Glutamatergic neuron (in vitro differentiated cells): ENCODE measurements at regions not wholly inside any gene's neighbourhood (a gene's known extent, or its start where the extent isn't known, plus 50 kb on each side); places are given as distances from the start of the nearest gene placed in this dataset.

Experiments used
- DNase-seq: peaks from one replicate; pipeline ENCODE4 v3.0.0; 2022
- H3K27ac Mint-ChIP-seq: one replicate; pipeline ENCODE4 v1.8.0; 2020; ENCODE audit warnings: mild to moderate bottlenecking, mixed read lengths, inconsistent platforms; ENCODE audit not compliant: unreplicated experiment
- H3K27me3 Mint-ChIP-seq: one replicate; pipeline ENCODE4 v1.8.0; 2020; ENCODE audit warnings: mild to moderate bottlenecking, moderate library complexity, mixed read lengths, inconsistent platforms; ENCODE audit not compliant: unreplicated experiment
- H3K36me3 Mint-ChIP-seq: one replicate; pipeline ENCODE4 v1.8.0; 2020; ENCODE audit warnings: mild to moderate bottlenecking, mixed read lengths, inconsistent platforms; ENCODE audit not compliant: unreplicated experiment
- H3K4me1 Mint-ChIP-seq: one replicate; pipeline ENCODE4 v1.8.0; 2020; ENCODE audit warnings: mild to moderate bottlenecking, low read depth, mixed read lengths, inconsistent platforms; ENCODE audit not compliant: unreplicated experiment
- H3K4me3 Mint-ChIP-seq: one replicate; pipeline ENCODE4 v1.8.0; 2020; ENCODE audit warnings: mild to moderate bottlenecking, mixed read lengths, inconsistent platforms; ENCODE audit not compliant: unreplicated experiment
- H3K9me3 Mint-ChIP-seq: one replicate; pipeline ENCODE4 v1.8.0; 2020; ENCODE audit warnings: mild to moderate bottlenecking, moderate library complexity, mixed read lengths, inconsistent platforms; ENCODE audit not compliant: unreplicated experiment
- CTCF ChIP-seq: fragments of 200-600 bp; sonication (generic); IDR thresholded peaks from one replicate; pipeline ENCODE4 v1.5.0; 2021; ENCODE audit not compliant: partially characterized antibody, unreplicated experiment

DNA sequence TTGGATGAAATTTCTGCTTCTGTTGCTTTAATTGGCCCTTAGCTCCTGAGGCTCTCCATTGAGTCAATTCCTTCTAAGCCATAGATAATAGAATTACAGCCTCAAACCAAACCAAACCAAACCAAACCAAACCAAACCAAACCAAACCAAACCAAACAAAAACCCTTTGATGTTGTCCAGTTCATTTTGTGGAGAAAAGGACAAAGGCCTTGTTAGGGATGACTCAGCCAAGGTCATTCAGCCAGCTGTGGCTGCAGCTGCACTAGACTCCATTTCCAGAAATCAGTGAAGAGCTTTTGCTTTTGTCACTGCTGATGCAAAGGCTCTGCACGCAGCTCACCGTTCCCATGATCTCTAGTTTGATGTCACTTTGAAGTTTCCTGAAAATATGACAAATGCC lies 82.2 kb upstream of the RMST start:
- H3K36me3 Mint-ChIP-seq: peaks cover 5% of the 10 kb centered on the region

DNA sequence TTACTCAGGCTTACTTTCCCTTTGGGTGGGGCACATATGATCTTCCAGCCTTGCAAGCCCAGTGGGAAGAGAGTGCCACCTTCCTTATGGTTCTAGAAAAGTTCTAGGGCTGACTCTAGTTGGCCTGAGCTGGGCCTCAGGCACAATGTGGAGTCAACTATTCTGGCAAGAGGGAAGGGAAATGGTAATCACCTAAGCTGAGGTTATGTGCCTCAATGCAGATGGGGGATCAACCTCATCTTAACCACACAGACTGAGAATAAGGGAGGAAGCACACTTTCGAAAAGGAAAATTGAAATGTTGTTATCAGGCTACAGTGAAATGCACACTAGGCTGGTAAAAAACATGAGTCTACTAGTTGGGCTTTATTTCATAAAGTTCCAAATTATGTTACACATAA lies 77.5 kb upstream of the RMST start:
- Mint-ChIP-seq H3K4me1 (no peaks in the 10 kb centered on the region), H3K27ac (no peak overlapping the region), H3K4me3 (no peak overlapping the region), H3K36me3 (peaks cover 5% of the 10 kb centered on the region), H3K9me3 (no peaks in the 10 kb centered on the region), H3K27me3 (no peaks in the 10 kb centered on the region)
- no peak for DNase-seq
- no peak for TF ChIP-seq CTCF

More for the DNA sequence above, 82.2 kb upstream of the RMST start:
- Mint-ChIP-seq H3K4me1 (no peaks in the 10 kb centered on the region), H3K4me3 (no peak overlapping the region), H3K9me3 (no peaks in the 10 kb centered on the region), H3K27me3 (no peaks in the 10 kb centered on the region), H3K27ac (no peak overlapping the region)
- no peak for TF ChIP-seq CTCF
- no peak for DNase-seq

GRCh38 chr12:97386133-97386581 lies 76.4 kb upstream of the RMST start:
- DNase-seq: no peak

DNA sequence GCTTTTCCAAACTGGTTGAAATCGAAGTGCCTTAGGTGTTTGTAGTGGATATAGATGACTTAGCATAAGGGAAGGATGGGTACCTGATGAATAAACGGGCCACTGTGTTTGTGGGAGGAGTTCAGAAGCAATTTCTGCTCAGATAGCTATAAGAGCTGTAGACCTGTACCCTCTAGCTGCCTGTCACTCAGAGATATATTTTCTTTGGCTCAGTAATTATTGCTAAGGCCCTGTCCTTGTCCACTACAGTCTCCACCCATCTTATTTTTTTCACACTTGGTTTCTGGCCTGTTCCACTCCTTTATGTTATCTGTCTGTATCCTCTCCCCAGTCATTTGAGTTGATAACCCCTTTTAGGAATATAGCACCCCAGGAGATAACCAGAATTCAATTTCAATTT lies 74.8 kb upstream of the RMST start:
- no peaks in the 10 kb centered on the region for H3K4me1 Mint-ChIP-seq
- no peak for TF ChIP-seq CTCF
- no peak for DNase-seq
- H3K27me3 Mint-ChIP-seq: no peaks in the 10 kb centered on the region
- peaks cover under 1% of the 10 kb centered on the region for H3K36me3 Mint-ChIP-seq
- no peak overlapping the region for H3K27ac Mint-ChIP-seq
- H3K9me3 Mint-ChIP-seq: no peaks in the 10 kb centered on the region
- no peak overlapping the region for H3K4me3 Mint-ChIP-seq

More at GRCh38 chr12:97386133-97386581, 76.4 kb upstream of the RMST start:
- H3K27me3 Mint-ChIP-seq: no peaks in the 10 kb centered on the region
- peaks cover 5% of the 10 kb centered on the region for H3K36me3 Mint-ChIP-seq
- no peaks in the 10 kb centered on the region for H3K9me3 Mint-ChIP-seq
- H3K27ac Mint-ChIP-seq: no peak overlapping the region
- no peak for TF ChIP-seq CTCF
- no peaks in the 10 kb centered on the region for H3K4me1 Mint-ChIP-seq
- no peak overlapping the region for H3K4me3 Mint-ChIP-seq

GRCh38 chr12:97394657-97395056 lies 67.9 kb upstream of the RMST start:
- Mint-ChIP-seq H3K27ac (no peak overlapping the region), H3K4me1 (no peaks in the 10 kb centered on the region), H3K9me3 (no peaks in the 10 kb centered on the region), H3K27me3 (peaks cover 2% of the 10 kb centered on the region), H3K4me3 (no peak overlapping the region), H3K36me3 (no peaks in the 10 kb centered on the region)
- DNase-seq: no peak
- TF ChIP-seq CTCF: no peak
